ENCODE measurements at regions not wholly inside any gene's neighbourhood (a gene's known extent, or its start where the extent isn't known, plus 50 kb on each side); places are given as distances from the start of the nearest gene placed in this dataset.
A peak's percentile ranks its signal among the peaks of the same experiment; 100 is the strongest.
"Not testable (repeated sequence)": the region's sequence is repeated elsewhere in the genome, so short reads cannot be mapped to it uniquely, and the experiment has no call there.

GRCh38 chr4:73671348-73671747 lies 51.1 kb upstream of the RASSF6 start:
- H3K9me3 ChIP-seq (replicated peaks; ENCODE audit: insufficient read depth, low read length); H3K4me3 ChIP-seq (ENCODE audit: low read length); H2AFZ ChIP-seq (ENCODE audit: low read length); H3K4me1 ChIP-seq (ENCODE audit: low read length); H3K36me3 ChIP-seq (replicated peaks; ENCODE audit: insufficient read depth, low read length); DNase-seq; H4K20me1 ChIP-seq (ENCODE audit: insufficient read depth, low read length); H3F3A ChIP-seq (ENCODE audit: insufficient read depth, low read length); H3K27ac ChIP-seq (ENCODE audit: low read length); H3K79me2 ChIP-seq (ENCODE audit: low read length); H3K9me2 ChIP-seq (replicated peaks; ENCODE audit: insufficient read depth, low read length); H3K27me3 ChIP-seq (replicated peaks; ENCODE audit: insufficient read depth, low read length); H3K9ac ChIP-seq (ENCODE audit: low read length); H3K4me2 ChIP-seq (ENCODE audit: low read depth, low read length): not testable (repeated sequence)
- peak; percentile 31 for TF ChIP-seq CTCF (IDR thresholded peaks at IDR 0.05; ENCODE audit: low read length)

GRCh38 chr4:73673286-73673685 lies 53.0 kb upstream of the RASSF6 start:
- Histone ChIP-seq H3K4me2 (ENCODE audit: low read depth, low read length) (no peak overlapping the region), H4K20me1 (ENCODE audit: insufficient read depth, low read length) (no peaks in the 10 kb centered on the region), H3K4me3 (ENCODE audit: low read length) (no peak overlapping the region), H3K27ac (ENCODE audit: low read length) (no peak overlapping the region), H3K4me1 (ENCODE audit: low read length) (no peaks in the 10 kb centered on the region), H2AFZ (ENCODE audit: low read length) (no peak overlapping the region), H3K36me3 (replicated peaks; ENCODE audit: insufficient read depth, low read length) (no peaks in the 10 kb centered on the region), H3K9ac (ENCODE audit: low read length) (no peak overlapping the region), H3K9me2 (replicated peaks; ENCODE audit: insufficient read depth, low read length) (no peaks in the 10 kb centered on the region), H3F3A (ENCODE audit: insufficient read depth, low read length) (no peaks in the 10 kb centered on the region), H3K9me3 (replicated peaks; ENCODE audit: insufficient read depth, low read length) (no peaks in the 10 kb centered on the region), H3K79me2 (ENCODE audit: low read length) (no peaks in the 10 kb centered on the region), H3K27me3 (replicated peaks; ENCODE audit: insufficient read depth, low read length) (no peaks in the 10 kb centered on the region)
- DNase-seq: no peak
- no peak for TF ChIP-seq EZH2phosphoT487 (IDR thresholded peaks at IDR 0.05; ENCODE audit: low read length)
- no peak for TF ChIP-seq CTCF (IDR thresholded peaks at IDR 0.05; ENCODE audit: low read length)
- no peak for TF ChIP-seq EZH2 (optimal IDR thresholded peaks at IDR 0.05; ENCODE audit: low read depth, low read length)

GRCh38 chr4:73674451-73674919 lies 54.2 kb upstream of the RASSF6 start:
- Histone ChIP-seq H3K4me2 (ENCODE audit: low read depth, low read length) (no peak overlapping the region), H4K20me1 (ENCODE audit: insufficient read depth, low read length) (no peaks in the 10 kb centered on the region), H3K79me2 (ENCODE audit: low read length) (no peaks in the 10 kb centered on the region), H3K9me3 (replicated peaks; ENCODE audit: insufficient read depth, low read length) (no peaks in the 10 kb centered on the region), H3K36me3 (replicated peaks; ENCODE audit: insufficient read depth, low read length) (no peaks in the 10 kb centered on the region), H3K27me3 (replicated peaks; ENCODE audit: insufficient read depth, low read length) (no peaks in the 10 kb centered on the region), H3K4me1 (ENCODE audit: low read length) (no peaks in the 10 kb centered on the region), H3K9ac (ENCODE audit: low read length) (no peak overlapping the region), H3K9me2 (replicated peaks; ENCODE audit: insufficient read depth, low read length) (no peaks in the 10 kb centered on the region), H3K4me3 (ENCODE audit: low read length) (no peak overlapping the region), H3F3A (ENCODE audit: insufficient read depth, low read length) (no peaks in the 10 kb centered on the region), H3K27ac (ENCODE audit: low read length) (no peak overlapping the region), H2AFZ (ENCODE audit: low read length) (no peak overlapping the region)
- no peak for DNase-seq
- no peak for TF ChIP-seq EZH2phosphoT487 (IDR thresholded peaks at IDR 0.05; ENCODE audit: low read length)
- no peak for TF ChIP-seq EZH2 (optimal IDR thresholded peaks at IDR 0.05; ENCODE audit: low read depth, low read length)
- no peak for TF ChIP-seq CTCF (IDR thresholded peaks at IDR 0.05; ENCODE audit: low read length)
